SU-DHL-6 (cell line): ENCODE measurements at regions not wholly inside any gene's neighbourhood (a gene's known extent, or its start where the extent isn't known, plus 50 kb on each side); places are given as distances from the start of the nearest gene placed in this dataset.

Experiments used
- H2AFZ ChIP-seq: fragments of 200-600 bp; sonication (generic); 2 replicates; pipeline ENCODE4 v1.6.1; 2014; ENCODE audit warnings: low read depth, mild to moderate bottlenecking, moderate library complexity, mixed read lengths, antibody characterized with exemption, low read length; ENCODE audit not compliant: severe bottlenecking
- H3F3A ChIP-seq: fragments of 200-600 bp; shearing (Covaris generic); 2 replicates; pipeline ENCODE4 v1.6.0; 2016; ENCODE audit warnings: antibody characterized with exemption, mild to moderate bottlenecking; ENCODE audit not compliant: insufficient read depth
- H3K27ac ChIP-seq: fragments of 200-600 bp; sonication (generic); 2 replicates; pipeline ENCODE4 v1.5.1; 2016; ENCODE audit warnings: low read depth, mild to moderate bottlenecking, low read length, moderate library complexity, mixed read lengths
- H3K27me3 ChIP-seq: fragments of 200-600 bp; sonication (generic), shearing (Covaris generic); 2 replicates; pipeline ENCODE4 v1.6.0; 2014; ENCODE audit warnings: mild to moderate bottlenecking, low read length
- H3K36me3 ChIP-seq: fragments of 200-600 bp; sonication (generic); 2 replicates; pipeline ENCODE4 v1.6.1; 2014; ENCODE audit warnings: mild to moderate bottlenecking, low read length, mixed read lengths
- H3K4me2 ChIP-seq: fragments of 300-600, 200-600 bp; shearing (Covaris generic), sonication (generic); 2 replicates; pipeline ENCODE4 v1.6.0; 2014; ENCODE audit warnings: low read length, low read depth, mild to moderate bottlenecking; ENCODE audit not compliant: poor library complexity, severe bottlenecking
- H3K4me3 ChIP-seq: fragments of 200-600 bp; sonication (generic); 2 replicates; pipeline ENCODE4 v1.5.1; 2014; ENCODE audit warnings: antibody characterized with exemption, low read length, mild to moderate bottlenecking, mixed read lengths; ENCODE audit not compliant: insufficient read depth, poor library complexity, severe bottlenecking
- H3K79me2 ChIP-seq: fragments of 200-600 bp; sonication (generic); 2 replicates; pipeline ENCODE4 v1.6.1; 2014; ENCODE audit warnings: mild to moderate bottlenecking, low read length, moderate library complexity; ENCODE audit not compliant: insufficient read depth
- H3K9ac ChIP-seq: fragments of 200-600 bp; sonication (generic); 2 replicates; pipeline ENCODE4 v1.7.0; 2014; ENCODE audit warnings: mild to moderate bottlenecking, low read length
- H3K9me2 ChIP-seq: fragments of 200-600 bp; sonication (generic); replicated peaks from 2 replicates; pipeline ENCODE4 v1.6.1; 2014; ENCODE audit warnings: low read length; ENCODE audit not compliant: insufficient read depth
- H3K9me3 ChIP-seq: fragments of 200-600 bp; sonication (generic); 2 replicates; pipeline ENCODE4 v1.6.1; 2014; ENCODE audit warnings: low read length, mixed read lengths; ENCODE audit not compliant: insufficient read depth
- H4K20me1 ChIP-seq: fragments of 200-600 bp; sonication (generic); 2 replicates; pipeline ENCODE4 v1.6.1; 2014; ENCODE audit warnings: low read depth, mild to moderate bottlenecking, antibody characterized with exemption, low read length, moderate library complexity, mixed read lengths
- CTCF ChIP-seq: fragments of 200-600 bp; sonication (generic); IDR thresholded peaks from one replicate; pipeline ENCODE4 v1.5.1; 2017; ENCODE audit warnings: antibody characterized with exemption, mild to moderate bottlenecking, low read length, moderate library complexity; ENCODE audit not compliant: insufficient read depth, poor library complexity, severe bottlenecking
- EZH2phosphoT487 ChIP-seq: fragments of 200-600 bp; sonication (generic), shearing (Covaris generic); conservative IDR thresholded peaks from 2 replicates; pipeline ENCODE4 v1.6.1; 2018; ENCODE audit warnings: mild to moderate bottlenecking, antibody characterized with exemption, low read length, moderate library complexity, mixed read lengths

DNA sequence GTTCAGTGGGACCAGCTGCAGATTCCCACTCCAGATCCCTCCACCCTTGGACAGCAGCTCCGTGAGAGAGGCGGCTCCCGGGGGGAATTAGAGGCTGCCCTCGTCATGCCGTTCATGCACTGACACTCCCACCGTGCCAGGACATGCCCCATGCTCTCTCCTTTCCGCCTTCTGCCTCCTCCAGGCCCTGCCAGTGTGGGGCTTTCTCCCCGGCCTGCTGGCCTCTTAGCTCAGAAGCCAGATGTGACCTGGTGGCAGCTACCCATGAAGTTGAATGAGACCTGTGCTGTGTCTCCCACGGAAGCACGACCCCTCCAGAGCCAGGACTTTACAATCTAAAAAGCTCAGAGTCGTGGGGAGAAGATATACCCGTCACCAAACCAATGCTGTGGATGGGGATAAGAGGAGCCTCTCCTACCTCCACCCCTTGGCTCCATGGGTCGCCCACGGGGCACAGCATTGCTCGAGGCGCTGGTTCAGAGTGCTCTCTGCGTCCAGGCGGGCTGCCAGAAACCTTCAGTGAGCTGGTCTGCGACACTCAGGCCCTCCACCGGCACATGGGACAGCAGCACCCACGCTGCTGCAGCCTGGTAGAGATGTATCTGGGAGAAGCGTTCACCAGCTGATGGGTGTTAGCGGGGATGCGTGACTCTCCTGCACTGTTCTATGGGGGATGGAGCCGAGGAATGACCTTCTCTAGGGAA, 111.0 kb upstream of the GPC1 start:
- Histone ChIP-seq H3F3A (no peaks in the 10 kb centered on the region), H3K4me3 (no peak overlapping the region), H3K79me2 (no peaks in the 10 kb centered on the region), H3K27me3 (no peaks in the 10 kb centered on the region), H3K9me2 (no peaks in the 10 kb centered on the region), H3K9me3 (no peaks in the 10 kb centered on the region), H3K27ac (no peak overlapping the region), H3K9ac (no peak overlapping the region), H3K36me3 (no peaks in the 10 kb centered on the region), H3K4me2 (no peak overlapping the region), H2AFZ (no peak overlapping the region), H4K20me1 (no peaks in the 10 kb centered on the region)
- TF ChIP-seq CTCF (no peak), EZH2phosphoT487 (no peak)

DNA sequence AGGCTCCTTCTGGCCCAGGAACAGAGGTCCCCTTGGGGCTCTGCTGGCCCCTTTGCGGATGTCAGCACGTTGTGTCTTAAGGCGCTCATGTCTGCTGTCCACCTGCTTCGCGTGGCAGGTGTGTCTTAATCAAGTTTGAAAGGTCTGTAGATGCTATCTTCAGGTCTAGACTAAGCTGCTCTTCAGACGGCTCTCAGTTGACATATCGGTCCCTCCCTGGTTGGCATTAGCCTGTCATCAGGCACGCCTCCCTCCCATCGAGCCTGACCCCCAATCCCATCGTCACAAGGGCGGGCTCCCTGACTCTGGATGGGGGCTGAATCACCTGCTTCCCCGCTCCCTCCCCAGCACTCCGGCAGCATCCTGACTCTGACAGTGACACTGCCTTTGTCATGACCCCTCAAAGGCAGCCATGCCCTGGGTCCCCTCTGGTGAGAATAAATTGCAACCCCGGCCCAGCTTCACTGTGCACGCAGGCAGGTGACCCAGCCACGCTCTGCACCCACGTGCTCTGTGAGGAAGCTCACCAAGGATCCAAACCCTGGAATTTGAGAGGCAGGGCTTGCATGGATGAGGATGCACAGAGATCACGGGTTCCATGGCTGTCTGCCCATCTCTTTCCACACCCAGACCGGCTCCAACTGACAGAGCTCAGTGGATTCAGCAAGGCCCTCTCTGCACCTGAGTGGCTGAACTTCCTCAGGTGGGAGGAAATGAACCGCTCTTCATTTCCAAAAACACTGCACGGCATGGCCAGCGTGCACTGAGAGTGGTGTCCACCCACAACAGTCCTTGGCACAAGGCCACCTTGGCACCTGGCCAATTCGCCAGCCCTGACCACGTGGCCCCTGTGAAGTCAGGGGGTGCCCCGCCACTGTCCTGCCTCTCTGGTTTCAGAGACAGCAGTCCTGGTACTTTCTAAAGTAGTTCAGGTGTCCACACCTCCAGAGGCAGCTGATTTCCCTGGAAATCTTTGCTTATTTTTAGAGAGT, 110.2 kb upstream of the GPC1 start:
- Histone ChIP-seq H3K27ac (no peak overlapping the region), H3K9ac (no peak overlapping the region), H3K79me2 (no peaks in the 10 kb centered on the region), H3F3A (no peaks in the 10 kb centered on the region), H4K20me1 (no peaks in the 10 kb centered on the region), H3K9me3 (no peaks in the 10 kb centered on the region), H3K36me3 (no peaks in the 10 kb centered on the region), H3K27me3 (no peaks in the 10 kb centered on the region), H3K4me3 (no peak overlapping the region), H2AFZ (no peak overlapping the region), H3K9me2 (no peaks in the 10 kb centered on the region), H3K4me2 (no peak overlapping the region)
- TF ChIP-seq EZH2phosphoT487 (no peak), CTCF (no peak)

DNA sequence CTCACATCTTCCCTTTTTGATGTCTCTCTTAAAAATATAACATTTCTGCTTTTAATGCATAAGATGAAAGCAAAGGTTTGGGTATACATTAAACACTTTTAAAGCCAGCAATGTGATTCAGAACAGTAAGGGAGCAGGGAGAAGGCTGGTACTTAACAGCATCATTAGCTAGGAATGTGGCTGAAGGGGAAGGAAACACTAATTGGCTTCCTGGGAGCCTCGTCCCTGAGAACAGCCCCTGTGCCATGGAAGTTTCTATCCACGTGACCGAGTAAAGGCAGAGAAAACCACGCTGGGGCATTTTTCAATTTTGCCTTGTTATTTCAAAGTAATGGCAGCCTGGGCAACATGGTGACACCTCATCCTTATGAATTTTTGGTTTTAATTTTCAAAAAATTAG, 109.2 kb upstream of the GPC1 start:
- no peaks in the 10 kb centered on the region for H3K79me2 ChIP-seq
- no peaks in the 10 kb centered on the region for H3K9me2 ChIP-seq
- H3K4me2 ChIP-seq: no peak overlapping the region
- H3K9me3 ChIP-seq: no peaks in the 10 kb centered on the region
- no peaks in the 10 kb centered on the region for H3K36me3 ChIP-seq
- TF ChIP-seq EZH2phosphoT487 (no peak), CTCF (no peak)
- no peak overlapping the region for H3K27ac ChIP-seq
- H3K4me3 ChIP-seq: no peak overlapping the region
- no peaks in the 10 kb centered on the region for H3K27me3 ChIP-seq
- H4K20me1 ChIP-seq: no peaks in the 10 kb centered on the region
- no peak overlapping the region for H2AFZ ChIP-seq
- H3K9ac ChIP-seq: no peak overlapping the region
- H3F3A ChIP-seq: no peaks in the 10 kb centered on the region
